Neural progenitor cell (in vitro differentiated cells): ENCODE measurements at regions not wholly inside any gene's neighbourhood (a gene's known extent, or its start where the extent isn't known, plus 50 kb on each side); places are given as distances from the start of the nearest gene placed in this dataset.

ENCODE experiments used
- DNase-seq: peaks from one replicate; pipeline ENCODE4 v3.0.0-alpha.2; 2016; ENCODE audit warnings: low spot score
- H2AFZ ChIP-seq: fragments of 200-600 bp; sonication (generic); replicated peaks from 2 replicates; pipeline ENCODE4 v1.6.1; 2016; ENCODE audit warnings: antibody characterized with exemption
- H3F3A ChIP-seq: fragments of 200-600 bp; sonication (generic); 2 replicates; pipeline ENCODE4 v1.6.1; 2016; ENCODE audit warnings: antibody characterized with exemption, low read depth
- H3K27ac ChIP-seq: fragments of 200-600 bp; sonication (generic); 2 replicates; pipeline ENCODE4 v1.5.1; 2016; ENCODE audit warnings: mild to moderate bottlenecking
- H3K27me3 ChIP-seq: fragments of 200-600 bp; sonication (generic); 2 replicates; pipeline ENCODE4 v1.6.1; 2016; ENCODE audit warnings: mild to moderate bottlenecking, moderate library complexity
- H3K36me3 ChIP-seq: fragments of 200-600 bp; sonication (generic); 2 replicates; pipeline ENCODE4 v1.5.1; 2016
- H3K4me1 ChIP-seq: fragments of 200-600 bp; sonication (generic); 2 replicates; pipeline ENCODE4 v1.6.1; 2016; ENCODE audit warnings: mixed run types
- H3K4me2 ChIP-seq: fragments of 200-600 bp; sonication (generic); 2 replicates; pipeline ENCODE4 v1.6.1; 2016
- H3K4me3 ChIP-seq: fragments of 200-600 bp; sonication (generic); 2 replicates; pipeline ENCODE4 v1.5.1; 2016
- H3K79me2 ChIP-seq: fragments of 200-600 bp; sonication (generic); 2 replicates; pipeline ENCODE4 v1.6.1; 2016; ENCODE audit warnings: low read depth
- H3K9ac ChIP-seq: fragments of 200-600 bp; sonication (generic); 2 replicates; pipeline ENCODE4 v1.6.1; 2016
- H3K9me3 ChIP-seq: fragments of 200-600 bp; sonication (generic); 2 replicates; pipeline ENCODE4 v1.5.1; 2016; ENCODE audit warnings: low read depth
- H4K20me1 ChIP-seq: fragments of 200-600 bp; sonication (generic); 2 replicates; pipeline ENCODE4 v1.6.1; 2016; ENCODE audit warnings: low read depth
- H3K27ac Mint-ChIP-seq: 3 replicates; pipeline ENCODE4 v1.8.0; 2021; ENCODE audit warnings: mixed read lengths
- H3K27me3 Mint-ChIP-seq: 2 replicates; pipeline ENCODE4 v1.8.0; 2022; ENCODE audit warnings: low read depth, mild to moderate bottlenecking, inconsistent platforms, moderate library complexity, mixed read lengths; ENCODE audit not compliant: insufficient read depth
- H3K36me3 Mint-ChIP-seq: 3 replicates; pipeline ENCODE4 v1.8.0; 2021; ENCODE audit warnings: mixed read lengths
- H3K4me1 Mint-ChIP-seq: 3 replicates; pipeline ENCODE4 v1.8.0; 2021; ENCODE audit warnings: mixed read lengths
- H3K4me3 Mint-ChIP-seq: 3 replicates; pipeline ENCODE4 v1.8.0; 2021; ENCODE audit warnings: mild to moderate bottlenecking, moderate library complexity, mixed read lengths
- H3K9me3 Mint-ChIP-seq: 3 replicates; pipeline ENCODE4 v1.8.0; 2020; ENCODE audit warnings: mixed read lengths
- CTCF ChIP-seq: fragments of 200-600 bp; sonication (generic); IDR thresholded peaks from 2 replicates; pipeline ENCODE4 v1.5.1; 2017; ENCODE audit warnings: antibody characterized with exemption, mild to moderate bottlenecking
- EZH2 ChIP-seq: fragments of 200-600 bp; sonication (generic); IDR thresholded peaks from 2 replicates; pipeline ENCODE4 v1.6.1; 2017; ENCODE audit warnings: antibody characterized with exemption, mild to moderate bottlenecking, moderate library complexity
- EZH2phosphoT487 ChIP-seq: fragments of 200-600 bp; sonication (generic); IDR thresholded peaks from 2 replicates; pipeline ENCODE4 v1.6.1; 2017; ENCODE audit warnings: antibody characterized with exemption

GRCh38 chr10:43945908-43946307 is 297.2 kb upstream of the ZNF32 start:
- H3K27ac Mint-ChIP-seq = no peak overlapping the region
- H3K27me3 Mint-ChIP-seq = peaks cover 2% of the 10 kb centered on the region
- Histone ChIP-seq H3F3A (no peaks in the 10 kb centered on the region), H4K20me1 (no peaks in the 10 kb centered on the region), H3K4me1 (no peaks in the 10 kb centered on the region), H3K9me3 (no peaks in the 10 kb centered on the region), H3K4me3 (no peak overlapping the region), H3K36me3 (no peaks in the 10 kb centered on the region), H3K79me2 (no peaks in the 10 kb centered on the region), H2AFZ (no peak overlapping the region), H3K27me3 (no peaks in the 10 kb centered on the region), H3K9ac (no peak overlapping the region), H3K4me2 (no peak overlapping the region), H3K27ac (no peak overlapping the region)
- no peak for TF ChIP-seq EZH2
- no peak for TF ChIP-seq CTCF
- no peak for TF ChIP-seq EZH2phosphoT487
- DNase-seq = no peak
- H3K4me1 Mint-ChIP-seq = peaks cover 6% of the 10 kb centered on the region
- no peaks in the 10 kb centered on the region for H3K9me3 Mint-ChIP-seq
- H3K36me3 Mint-ChIP-seq = no peaks in the 10 kb centered on the region
- H3K4me3 Mint-ChIP-seq = no peak overlapping the region

- no peaks in the 10 kb centered on the region for H3K4me1 ChIP-seq
- H2AFZ ChIP-seq = no peak overlapping the region
- no peak for DNase-seq
Measured at GRCh38 chr10:43945094-43945730, 296.5 kb upstream of the ZNF32 start.

GRCh38 chr10:43944381-43945093 is 295.9 kb upstream of the ZNF32 start:
- H3F3A ChIP-seq = no peaks in the 10 kb centered on the region
- no peak overlapping the region for H3K4me3 ChIP-seq
- TF ChIP-seq EZH2 (no peak), CTCF (no peak), EZH2phosphoT487 (no peak)
- no peaks in the 10 kb centered on the region for H3K36me3 Mint-ChIP-seq
- no peaks in the 10 kb centered on the region for H3K9me3 ChIP-seq
- H3K27ac Mint-ChIP-seq = no peak overlapping the region
- H3K27me3 ChIP-seq = no peaks in the 10 kb centered on the region
- no peaks in the 10 kb centered on the region for H3K36me3 ChIP-seq
- no peak for DNase-seq
- no peak overlapping the region for H3K9ac ChIP-seq
- no peaks in the 10 kb centered on the region for H4K20me1 ChIP-seq
- no peaks in the 10 kb centered on the region for H3K79me2 ChIP-seq
- H3K4me3 Mint-ChIP-seq = no peak overlapping the region
- H3K9me3 Mint-ChIP-seq = no peaks in the 10 kb centered on the region
- H3K27me3 Mint-ChIP-seq = peaks cover 2% of the 10 kb centered on the region
- H3K4me1 Mint-ChIP-seq = peaks cover 14% of the 10 kb centered on the region
- no peak overlapping the region for H3K27ac ChIP-seq
- H2AFZ ChIP-seq = no peak overlapping the region
- no peak overlapping the region for H3K4me2 ChIP-seq
- no peaks in the 10 kb centered on the region for H3K4me1 ChIP-seq

More at GRCh38 chr10:43945094-43945730, 296.5 kb upstream of the ZNF32 start:
- Histone ChIP-seq H3K36me3 (no peaks in the 10 kb centered on the region), H4K20me1 (no peaks in the 10 kb centered on the region), H3F3A (no peaks in the 10 kb centered on the region), H3K9ac (no peak overlapping the region), H3K27me3 (no peaks in the 10 kb centered on the region), H3K9me3 (no peaks in the 10 kb centered on the region), H3K4me2 (no peak overlapping the region), H3K4me3 (no peak overlapping the region), H3K79me2 (no peaks in the 10 kb centered on the region), H3K27ac (no peak overlapping the region)
- no peak overlapping the region for H3K4me3 Mint-ChIP-seq
- H3K27ac Mint-ChIP-seq = no peak overlapping the region
- no peaks in the 10 kb centered on the region for H3K9me3 Mint-ChIP-seq
- TF ChIP-seq EZH2phosphoT487 (no peak), CTCF (no peak), EZH2 (no peak)
- H3K27me3 Mint-ChIP-seq = peaks cover 2% of the 10 kb centered on the region
- H3K36me3 Mint-ChIP-seq = no peaks in the 10 kb centered on the region
- peaks cover 8% of the 10 kb centered on the region for H3K4me1 Mint-ChIP-seq
